ENCODE measurements at regions not wholly inside any gene's neighbourhood (a gene's known extent, or its start where the extent isn't known, plus 50 kb on each side); places are given as distances from the start of the nearest gene placed in this dataset.
"Not testable (repeated sequence)": the region's sequence is repeated elsewhere in the genome, so short reads cannot be mapped to it uniquely, and the experiment has no call there.

GRCh38 chr5:18999478-18999877, 988.5 kb downstream of the CDH18 start:
- no peak for DNase-seq

GRCh38 chr5:19001054-19001453, 986.9 kb downstream of the CDH18 start:
- DNase-seq = no peak

- no peak for DNase-seq
These were observed 986.5 kb downstream of the CDH18 start for GRCh38 chr5:19001539-19001938.

DNA sequence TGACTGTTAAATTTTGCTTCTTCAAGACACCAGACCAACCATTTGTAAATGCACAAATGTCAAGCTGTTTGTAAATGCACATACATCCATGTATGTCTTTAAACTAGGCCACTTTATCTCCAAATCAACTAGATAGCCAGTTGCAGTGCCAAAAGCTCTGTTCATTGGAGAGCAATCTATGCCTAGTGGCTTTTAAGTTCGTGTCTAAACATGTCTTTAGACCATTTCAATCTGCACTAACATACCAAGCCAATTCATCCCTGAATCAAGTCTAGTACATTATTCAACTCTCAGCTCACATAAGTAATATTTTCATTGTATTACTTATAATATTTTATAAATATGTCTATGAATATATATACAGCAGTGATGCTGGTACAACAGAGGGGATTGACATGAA, 985.9 kb downstream of the CDH18 start:
- no peak for DNase-seq

DNA sequence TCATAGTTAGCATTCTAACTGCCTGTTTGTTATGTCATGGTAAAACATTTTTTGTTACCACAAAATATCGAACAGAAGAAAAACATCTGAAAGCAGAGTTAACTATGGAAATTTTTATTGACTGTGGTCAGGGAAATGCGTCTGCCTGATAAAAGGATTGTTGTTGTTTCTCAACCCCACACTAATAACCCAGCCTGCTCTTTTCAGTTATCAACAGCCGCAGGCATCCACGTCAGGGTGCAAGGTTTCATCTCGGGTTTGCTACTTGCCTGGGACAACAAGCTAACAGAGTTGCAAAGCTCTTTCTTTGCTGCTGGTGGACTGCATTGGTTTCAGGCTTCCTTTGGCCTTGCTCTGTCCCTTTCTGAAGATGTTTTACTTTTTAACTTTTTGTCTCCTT, 969.2 kb downstream of the CDH18 start:
- no peak for DNase-seq

DNA sequence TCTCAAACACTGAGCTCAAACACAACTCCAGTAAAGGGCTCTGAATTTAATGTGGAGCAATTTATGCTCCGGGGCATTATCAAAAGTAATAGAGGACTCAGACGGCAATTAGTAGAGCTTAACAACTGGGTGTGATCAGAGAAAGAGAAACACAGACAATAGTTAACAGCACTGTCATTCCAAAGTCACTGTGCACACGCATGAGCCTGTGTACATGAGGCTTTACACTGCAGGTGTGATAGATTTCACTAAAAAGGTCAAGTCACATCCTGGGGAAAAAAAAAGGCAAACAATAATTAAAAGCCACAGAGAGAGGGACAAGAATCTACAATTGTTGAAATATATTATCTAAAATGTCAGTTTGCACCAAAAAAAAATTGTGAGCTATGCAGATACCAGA, 956.5 kb downstream of the CDH18 start:
- no peak for DNase-seq

GRCh38 chr5:19035816-19036215, 952.2 kb downstream of the CDH18 start:
- DNase-seq = no peak

DNA sequence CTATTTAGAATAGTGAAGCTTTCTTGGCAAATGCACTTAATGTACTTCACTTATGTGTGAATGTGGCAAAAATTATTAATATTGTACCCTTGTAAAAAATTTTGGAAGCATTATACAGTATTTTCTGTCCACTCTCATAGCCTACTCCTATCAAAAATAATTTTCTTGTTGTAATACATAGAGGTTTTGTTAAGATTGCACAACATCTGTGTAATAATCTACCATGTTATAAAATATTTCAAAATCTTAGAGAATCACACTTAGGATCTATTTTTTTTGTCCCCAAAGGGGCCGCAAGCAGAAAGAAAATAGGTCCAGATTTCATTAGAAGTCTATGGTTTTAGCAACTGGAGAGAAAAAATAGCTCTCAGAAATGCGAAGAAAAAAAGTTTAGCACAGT, 945.9 kb downstream of the CDH18 start:
- DNase-seq = no peak

- no peak for DNase-seq
These were observed 943.7 kb downstream of the CDH18 start for GRCh38 chr5:19044311-19044710.

DNA sequence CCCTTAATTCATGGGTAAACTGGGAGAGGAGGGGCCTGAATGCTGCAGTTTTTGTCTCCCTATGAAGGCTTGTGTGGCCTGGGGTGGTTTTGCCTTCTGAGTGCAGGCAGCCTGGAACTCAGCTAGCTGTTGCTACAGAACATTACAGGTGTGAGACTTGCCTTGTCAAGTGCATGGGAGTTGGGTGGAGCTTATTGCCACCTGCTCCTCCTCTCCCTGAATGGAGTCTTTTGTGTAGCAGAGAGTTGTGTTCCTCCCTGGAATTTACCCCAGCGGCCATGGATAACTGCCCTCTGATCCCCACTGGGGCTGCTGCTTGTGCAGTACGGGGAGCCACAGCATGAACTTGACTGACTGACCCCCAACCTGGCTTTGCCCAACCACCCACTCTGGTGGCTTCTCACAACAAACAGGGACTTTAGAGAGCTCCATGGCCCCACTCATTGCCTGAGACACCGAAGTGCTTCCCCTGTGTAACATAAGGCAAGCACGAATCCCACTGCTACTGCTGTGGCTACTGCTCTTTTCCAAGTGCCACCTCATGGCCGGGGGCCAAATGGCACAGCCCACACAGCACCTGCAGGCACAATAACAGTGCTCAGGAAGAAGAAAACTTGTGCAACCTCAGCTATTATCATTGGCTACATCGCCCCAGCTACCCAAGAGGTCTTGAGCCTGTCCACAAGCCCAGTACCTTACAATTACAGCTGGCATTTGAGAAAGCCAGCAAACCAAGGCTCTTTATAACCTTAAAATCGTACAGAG, 942.9 kb downstream of the CDH18 start:
- no peak for DNase-seq

DNA sequence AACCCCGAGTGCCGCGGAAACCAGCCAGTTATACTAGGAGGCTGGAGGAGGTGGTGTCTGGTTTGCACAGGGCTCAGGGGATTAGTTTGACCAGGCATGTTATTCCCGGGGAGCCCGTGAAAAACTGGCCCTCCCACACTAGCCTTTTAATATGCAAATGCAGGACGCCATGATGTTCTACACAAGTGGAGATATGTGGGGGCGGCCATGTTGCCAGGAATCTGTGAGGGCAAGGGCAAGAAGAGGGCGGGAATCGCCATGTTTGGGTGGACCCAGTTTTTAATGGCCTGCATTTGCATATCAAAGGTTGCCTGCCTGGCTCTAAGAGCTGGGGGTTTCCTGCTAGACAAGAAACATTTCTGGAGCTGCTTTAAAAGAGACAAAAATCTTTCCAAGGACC, 940.7 kb downstream of the CDH18 start:
- no peak for DNase-seq

GRCh38 chr5:19048726-19049125, 939.3 kb downstream of the CDH18 start:
- no peak for DNase-seq

GRCh38 chr5:19058216-19058615, 929.8 kb downstream of the CDH18 start:
- no peak for DNase-seq

- no peak for DNase-seq
These were observed 923.9 kb downstream of the CDH18 start for GRCh38 chr5:19064094-19064493.

- no peak for DNase-seq
These were observed 920.3 kb downstream of the CDH18 start for GRCh38 chr5:19067741-19068140.

DNA sequence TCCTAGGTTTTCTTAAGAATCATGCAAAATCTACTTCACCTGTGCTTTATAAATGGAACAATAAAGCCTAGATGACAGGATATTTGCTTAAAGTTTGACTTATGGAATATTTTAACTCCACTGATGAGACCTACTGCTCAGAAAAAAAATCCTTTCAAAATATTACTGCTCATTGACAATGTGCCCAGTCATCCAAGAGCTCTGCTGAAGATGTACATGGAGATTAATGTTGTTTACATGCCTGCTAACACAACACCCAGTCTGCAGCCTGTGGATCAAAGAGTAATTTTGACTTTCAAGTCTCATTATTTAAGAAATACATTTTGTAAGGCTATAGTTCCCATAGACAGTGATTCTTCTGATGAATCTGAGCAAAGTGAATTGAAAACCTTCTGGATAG, 889.6 kb downstream of the CDH18 start:
- no peak for DNase-seq

- no peak for DNase-seq
These were observed 888.8 kb downstream of the CDH18 start for GRCh38 chr5:19099195-19099594.

DNA sequence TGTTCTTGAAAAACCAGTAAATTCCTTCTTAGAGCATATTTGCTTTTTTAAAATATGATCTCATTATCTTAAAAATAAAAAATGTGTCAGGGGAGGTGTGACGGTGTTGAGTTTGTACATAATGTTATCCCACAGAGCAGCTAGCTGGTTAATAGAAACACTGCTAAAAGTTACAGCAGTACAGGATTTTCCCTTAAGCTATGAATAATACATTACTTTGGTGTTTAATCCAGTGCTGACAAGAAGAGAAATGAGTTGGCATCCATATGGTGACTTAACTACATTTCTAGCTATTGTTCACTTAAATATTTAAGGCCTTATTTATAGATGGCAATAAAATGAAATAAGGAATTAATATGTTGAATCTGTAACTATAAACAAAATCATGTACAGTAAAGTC, 883.1 kb downstream of the CDH18 start:
- no peak for DNase-seq

DNA sequence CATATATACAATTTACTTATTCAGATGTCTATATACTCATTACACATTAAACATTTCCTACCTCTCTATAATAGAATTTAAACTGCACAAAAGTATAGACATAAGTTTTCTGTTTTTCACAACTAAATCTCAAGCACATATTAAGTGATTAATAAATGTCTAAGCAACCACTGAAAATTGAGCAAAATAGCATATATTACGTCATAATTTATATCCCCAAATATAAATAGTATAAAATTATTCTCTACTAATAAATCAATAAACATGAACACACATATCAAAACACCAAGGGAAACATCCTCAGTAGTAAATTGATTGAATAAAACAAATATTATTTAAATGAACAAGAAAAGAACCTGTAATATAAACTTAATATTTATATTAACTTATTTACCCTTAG, 865.1 kb downstream of the CDH18 start:
- no peak for DNase-seq

DNA sequence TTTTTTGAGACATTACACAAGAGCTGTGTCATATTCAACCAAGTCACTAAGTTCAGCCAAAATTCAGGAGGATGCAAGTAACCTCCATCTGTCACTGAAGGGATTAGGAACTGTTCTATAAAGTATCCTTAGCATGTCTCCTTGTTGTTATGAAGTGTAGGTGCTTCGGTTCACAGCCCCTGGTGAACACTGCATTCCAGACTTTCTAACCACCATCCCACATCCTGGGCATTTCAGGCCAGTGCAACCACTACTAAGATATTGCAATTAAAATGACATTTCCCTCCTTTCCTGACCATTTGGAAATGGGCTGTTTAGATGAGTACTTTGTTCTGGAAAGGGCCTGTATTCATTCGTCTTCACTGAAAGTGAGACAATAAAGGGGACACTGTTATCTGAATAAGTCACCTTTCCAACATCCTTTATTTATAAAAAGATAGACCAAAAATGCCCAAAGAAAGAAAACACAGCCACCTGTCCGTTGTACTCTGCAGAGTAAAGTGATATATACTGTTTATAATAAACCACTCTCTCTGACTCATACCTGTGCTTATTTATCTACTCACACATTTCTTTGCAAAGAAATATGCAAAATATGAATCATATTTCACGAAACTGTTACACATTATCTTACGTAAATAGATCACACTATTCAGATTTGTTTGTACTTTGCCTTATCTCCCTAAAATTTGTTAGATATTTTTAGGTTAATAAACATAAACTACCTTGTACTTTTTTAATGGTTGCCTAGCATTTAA, 861.9 kb downstream of the CDH18 start:
- no peak for DNase-seq

DNA sequence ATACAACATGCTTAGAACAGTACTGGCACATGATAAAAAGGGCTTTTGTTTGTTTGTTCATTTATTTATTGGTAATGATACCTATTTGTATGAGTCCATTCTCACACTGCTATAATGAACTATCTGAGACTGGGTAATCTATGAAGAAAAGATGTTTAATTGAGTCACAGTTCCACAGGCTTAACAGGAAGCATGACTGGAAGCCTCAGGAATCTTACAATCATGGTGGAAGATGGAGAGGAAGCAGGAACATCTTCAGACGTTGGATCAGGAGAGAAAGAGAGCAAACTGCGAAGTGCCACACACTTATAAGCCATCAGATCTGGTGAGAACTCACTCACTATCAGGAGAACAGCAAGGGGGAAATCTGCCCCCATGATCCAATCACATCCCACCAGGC, 847.7 kb downstream of the CDH18 start:
- no peak for DNase-seq

DNA sequence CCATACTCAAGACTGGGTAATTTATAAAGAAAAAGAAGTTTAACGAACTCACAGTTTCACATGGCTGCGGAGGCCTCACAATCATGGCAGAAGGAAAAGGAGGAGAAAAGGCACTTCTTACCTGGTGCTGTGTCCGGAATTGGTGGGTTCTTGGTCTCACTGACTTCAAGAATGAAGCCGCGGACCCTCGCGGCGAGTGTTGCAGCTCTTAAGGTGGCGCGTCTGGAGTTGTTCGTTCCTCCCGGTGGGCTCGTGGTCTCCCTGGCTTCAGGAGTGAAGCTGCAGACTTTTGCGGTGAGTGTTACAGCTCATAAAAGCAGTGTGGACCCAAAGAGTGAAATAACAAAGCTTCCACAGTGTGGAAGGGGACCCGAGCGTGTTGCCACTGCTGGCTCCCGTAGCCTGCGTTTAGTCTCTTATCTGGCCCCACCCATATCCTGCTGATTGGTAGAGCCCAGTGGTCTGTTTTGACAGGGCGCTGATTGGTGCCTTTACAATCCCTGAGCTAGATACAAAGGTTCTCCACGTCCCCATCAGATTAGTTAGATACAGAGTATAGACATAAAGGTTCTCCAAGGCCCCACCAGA, 846.0 kb downstream of the CDH18 start:
- DNase-seq = not testable (repeated sequence)

DNA sequence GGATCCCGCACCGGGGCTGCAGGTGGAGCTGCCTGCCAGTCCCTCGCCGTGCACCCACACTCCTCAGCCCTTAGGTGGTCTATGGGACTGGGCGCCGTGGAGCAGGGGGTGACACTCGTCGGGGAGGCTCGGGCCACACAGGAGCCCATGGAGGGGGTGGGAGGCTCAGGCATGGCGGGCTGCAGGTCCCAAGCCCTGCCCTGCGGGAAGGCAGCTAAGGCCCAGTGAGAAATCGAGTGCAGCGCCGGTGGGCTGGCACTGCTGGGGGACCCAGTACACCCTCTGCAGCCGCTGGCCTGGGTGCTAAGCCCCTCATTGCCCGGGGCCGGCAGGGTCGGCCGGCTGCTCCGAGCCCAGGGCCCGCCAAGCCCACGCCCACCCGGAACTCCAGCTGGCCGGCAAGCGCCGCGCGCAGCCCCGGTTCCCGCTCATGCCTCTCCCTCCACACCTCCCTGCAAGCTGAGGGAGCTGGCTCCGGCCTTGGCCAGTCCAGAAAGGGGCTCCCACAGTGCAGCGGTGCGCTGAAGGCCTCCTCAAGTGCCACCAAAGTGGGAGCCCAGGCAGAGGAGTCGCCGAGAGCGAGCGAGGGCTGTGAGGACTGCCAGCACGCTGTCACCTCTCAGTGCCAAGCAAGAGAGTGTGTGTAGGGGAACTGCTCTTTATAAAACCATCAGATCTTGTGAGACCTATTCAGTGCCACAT, 845.1 kb downstream of the CDH18 start:
- DNase-seq = not testable (repeated sequence)

DNA sequence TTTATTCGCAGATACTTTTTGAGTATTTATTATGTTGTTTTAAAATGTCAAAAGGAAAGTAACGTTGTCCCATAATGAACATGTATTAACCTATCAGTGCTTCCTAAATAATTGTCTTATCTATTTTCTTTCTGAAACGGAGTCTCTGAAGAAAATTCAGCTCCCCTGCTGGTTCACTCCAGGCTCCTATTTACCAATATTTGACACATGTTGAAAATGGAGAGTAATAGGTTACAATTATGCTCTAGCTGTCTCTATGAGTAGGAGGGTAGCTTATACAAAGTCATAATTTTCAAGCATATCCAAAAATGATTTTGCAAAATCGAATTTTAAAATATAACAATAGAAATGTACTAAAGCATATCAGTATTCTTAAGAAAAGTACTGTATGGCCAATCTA, 844.1 kb downstream of the CDH18 start:
- DNase-seq = no peak

All from activated CD4-positive, alpha-beta T cell treated with anti-CD3 and anti-CD28 coated beads for 4 hours (primary cell).